ENCODE measurements at regions not wholly inside any gene's neighbourhood (a gene's known extent, or its start where the extent isn't known, plus 50 kb on each side); places are given as distances from the start of the nearest gene placed in this dataset.

GRCh38 chr15:92272106-92272505 is 121.6 kb upstream of the ST8SIA2 start:
- WGBS, result 86% methylated on average over 1 of the region's 1 CpG
- Histone ChIP-seq H3K9me3 (ENCODE audit: control insufficient read depth, low read length) (no peaks in the 10 kb centered on the region), H2BK15ac (ENCODE audit: low read depth, poor library complexity, severe bottlenecking) (no peak overlapping the region), H4K91ac (ENCODE audit: low read length) (no peak overlapping the region), H2BK12ac (ENCODE audit: low read length in 2 of 2) (no peak overlapping the region), H3K23ac (ENCODE audit: low read length in 2 of 2) (no peak overlapping the region), H3K14ac (ENCODE audit: low read length in 2 of 2) (no peak overlapping the region), H3K79me1 (replicated peaks; ENCODE audit: low read length, poor library complexity, severe bottlenecking) (no peaks in the 10 kb centered on the region), H3K27ac (ENCODE audit: low read length, poor library complexity, severe bottlenecking) (no peak overlapping the region), H3K9ac (ENCODE audit: low read length) (no peak overlapping the region), H2AK5ac (ENCODE audit: low read length, severe bottlenecking) (no peak overlapping the region), H3K4me2 (ENCODE audit: low read length, poor library complexity, severe bottlenecking) (no peak overlapping the region), H2AFZ (ENCODE audit: low read depth, low read length) (no peak overlapping the region), H4K8ac (ENCODE audit: low read length) (no peak overlapping the region), H3K4ac (ENCODE audit: low read depth in 1 of 2, low read length in 2 of 2) (no peak overlapping the region), H2BK120ac (ENCODE audit: low read depth, low read length) (no peak overlapping the region), H3K4me1 (ENCODE audit: control insufficient read depth, insufficient read depth, low read depth, low read length) (no peaks in the 10 kb centered on the region), H3K4me3 (ENCODE audit: insufficient read depth in 1 of 2, low read depth in 1 of 2, low read length in 2 of 2) (no peak overlapping the region), H3K27me3 (ENCODE audit: control insufficient read depth in 1 of 2, insufficient read depth in 1 of 2, low read length in 2 of 2) (peaks cover 0 to 19% of the 10 kb centered on the region in 2 experiments), H3K18ac (ENCODE audit: low read depth in 1 of 2, low read length in 2 of 2) (no peak overlapping the region), H2BK5ac (ENCODE audit: low read depth, low read length, poor library complexity, severe bottlenecking) (no peak overlapping the region), H3K36me3 (ENCODE audit: control insufficient read depth in 1 of 2, insufficient read depth in 2 of 2, low read depth in 1 of 2, low read length in 2 of 2) (no peaks in the 10 kb centered on the region)
- no peak for DNase-seq

- Histone ChIP-seq H2BK120ac (ENCODE audit: low read depth, low read length) (no peak overlapping the region), H2AFZ (ENCODE audit: low read depth, low read length) (no peak overlapping the region), H4K91ac (ENCODE audit: low read length) (no peak overlapping the region), H2BK15ac (ENCODE audit: low read depth, poor library complexity, severe bottlenecking) (no peak overlapping the region), H3K23ac (ENCODE audit: low read length in 2 of 2) (no peak overlapping the region), H4K8ac (ENCODE audit: low read length) (no peak overlapping the region), H2BK12ac (ENCODE audit: low read length in 2 of 2) (no peak overlapping the region), H3K9me3 (ENCODE audit: control insufficient read depth, low read length) (no peaks in the 10 kb centered on the region), H2AK5ac (ENCODE audit: low read length, severe bottlenecking) (no peak overlapping the region), H3K14ac (ENCODE audit: low read length in 2 of 2) (no peak overlapping the region), H3K4me3 (ENCODE audit: insufficient read depth in 1 of 2, low read depth in 1 of 2, low read length in 2 of 2) (no peak overlapping the region), H3K18ac (ENCODE audit: low read depth in 1 of 2, low read length in 2 of 2) (no peak overlapping the region), H3K4me1 (ENCODE audit: control insufficient read depth, insufficient read depth, low read depth, low read length) (no peaks in the 10 kb centered on the region), H3K4me2 (ENCODE audit: low read length, poor library complexity, severe bottlenecking) (no peak overlapping the region), H3K79me1 (replicated peaks; ENCODE audit: low read length, poor library complexity, severe bottlenecking) (no peaks in the 10 kb centered on the region), H3K27me3 (ENCODE audit: control insufficient read depth in 1 of 2, insufficient read depth in 1 of 2, low read length in 2 of 2) (peaks cover 0 to 13% of the 10 kb centered on the region in 2 experiments), H3K9ac (ENCODE audit: low read length) (no peak overlapping the region), H2BK5ac (ENCODE audit: low read depth, low read length, poor library complexity, severe bottlenecking) (no peak overlapping the region), H3K27ac (ENCODE audit: low read length, poor library complexity, severe bottlenecking) (no peak overlapping the region), H3K4ac (ENCODE audit: low read depth in 1 of 2, low read length in 2 of 2) (no peak overlapping the region), H3K36me3 (ENCODE audit: control insufficient read depth in 1 of 2, insufficient read depth in 2 of 2, low read depth in 1 of 2, low read length in 2 of 2) (no peaks in the 10 kb centered on the region)
- WGBS, result 77% methylated on average over 3 of the region's 3 CpGs
- no peak for DNase-seq
These were observed 120.4 kb upstream of the ST8SIA2 start for GRCh38 chr15:92273286-92273685.

GRCh38 chr15:92273723-92274122 is 120.0 kb upstream of the ST8SIA2 start:
- H3K18ac ChIP-seq (ENCODE audit: low read depth in 1 of 2, low read length in 2 of 2), result no peak overlapping the region
- no peaks in the 10 kb centered on the region for H3K79me1 ChIP-seq (replicated peaks; ENCODE audit: low read length, poor library complexity, severe bottlenecking)
- no peak overlapping the region for H4K91ac ChIP-seq (ENCODE audit: low read length)
- peaks cover 0 to 13% of the 10 kb centered on the region in 2 experiments for H3K27me3 ChIP-seq (ENCODE audit: control insufficient read depth in 1 of 2, insufficient read depth in 1 of 2, low read length in 2 of 2)
- H3K4ac ChIP-seq (ENCODE audit: low read depth in 1 of 2, low read length in 2 of 2), result no peak overlapping the region
- H3K9me3 ChIP-seq (ENCODE audit: control insufficient read depth, low read length), result no peaks in the 10 kb centered on the region
- no peak overlapping the region for H2AK5ac ChIP-seq (ENCODE audit: low read length, severe bottlenecking)
- H3K9ac ChIP-seq (ENCODE audit: low read length), result no peak overlapping the region
- no peaks in the 10 kb centered on the region for H3K36me3 ChIP-seq (ENCODE audit: control insufficient read depth in 1 of 2, insufficient read depth in 2 of 2, low read depth in 1 of 2, low read length in 2 of 2)
- H4K8ac ChIP-seq (ENCODE audit: low read length), result no peak overlapping the region
- H3K4me3 ChIP-seq (ENCODE audit: insufficient read depth in 1 of 2, low read depth in 1 of 2, low read length in 2 of 2), result no peak overlapping the region
- H3K23ac ChIP-seq (ENCODE audit: low read length in 2 of 2), result no peak overlapping the region
- no peak overlapping the region for H2AFZ ChIP-seq (ENCODE audit: low read depth, low read length)
- H2BK5ac ChIP-seq (ENCODE audit: low read depth, low read length, poor library complexity, severe bottlenecking), result no peak overlapping the region
- no peak overlapping the region for H3K27ac ChIP-seq (ENCODE audit: low read length, poor library complexity, severe bottlenecking)
- H3K4me2 ChIP-seq (ENCODE audit: low read length, poor library complexity, severe bottlenecking), result no peak overlapping the region
- no peaks in the 10 kb centered on the region for H3K4me1 ChIP-seq (ENCODE audit: control insufficient read depth, insufficient read depth, low read depth, low read length)
- no peak overlapping the region for H2BK120ac ChIP-seq (ENCODE audit: low read depth, low read length)
- DNase-seq, result no peak
- no peak overlapping the region for H3K14ac ChIP-seq (ENCODE audit: low read length in 2 of 2)
- 53% methylated on average over 6 of the region's 6 CpGs for WGBS
- H2BK15ac ChIP-seq (ENCODE audit: low read depth, poor library complexity, severe bottlenecking), result no peak overlapping the region
- no peak overlapping the region for H2BK12ac ChIP-seq (ENCODE audit: low read length in 2 of 2)

GRCh38 chr15:92277776-92278175 is 115.9 kb upstream of the ST8SIA2 start:
- no peaks in the 10 kb centered on the region for H3K79me1 ChIP-seq (replicated peaks; ENCODE audit: low read length, poor library complexity, severe bottlenecking)
- no peak overlapping the region for H4K8ac ChIP-seq (ENCODE audit: low read length)
- no peak overlapping the region for H3K4ac ChIP-seq (ENCODE audit: low read depth in 1 of 2, low read length in 2 of 2)
- H2AFZ ChIP-seq (ENCODE audit: low read depth, low read length), result no peak overlapping the region
- H4K91ac ChIP-seq (ENCODE audit: low read length), result no peak overlapping the region
- H2BK15ac ChIP-seq (ENCODE audit: low read depth, poor library complexity, severe bottlenecking), result no peak overlapping the region
- no peak overlapping the region for H2BK12ac ChIP-seq (ENCODE audit: low read length in 2 of 2)
- H2BK5ac ChIP-seq (ENCODE audit: low read depth, low read length, poor library complexity, severe bottlenecking), result no peak overlapping the region
- H3K4me2 ChIP-seq (ENCODE audit: low read length, poor library complexity, severe bottlenecking), result no peak overlapping the region
- no peak overlapping the region for H3K4me3 ChIP-seq (ENCODE audit: insufficient read depth in 1 of 2, low read depth in 1 of 2, low read length in 2 of 2)
- whole genome bisulfite sequencing, result 81% methylated on average over 1 of the region's 1 CpG
- no peak overlapping the region for H2AK5ac ChIP-seq (ENCODE audit: low read length, severe bottlenecking)
- H3K9ac ChIP-seq (ENCODE audit: low read length), result no peak overlapping the region
- H3K23ac ChIP-seq (ENCODE audit: low read length in 2 of 2), result no peak overlapping the region
- H3K27ac ChIP-seq (ENCODE audit: low read length, poor library complexity, severe bottlenecking), result no peak overlapping the region
- DNase-seq, result no peak
- no peaks in the 10 kb centered on the region for H3K36me3 ChIP-seq (ENCODE audit: control insufficient read depth in 1 of 2, insufficient read depth in 2 of 2, low read depth in 1 of 2, low read length in 2 of 2)
- no peaks in the 10 kb centered on the region for H3K4me1 ChIP-seq (ENCODE audit: control insufficient read depth, insufficient read depth, low read depth, low read length)
- no peak overlapping the region for H2BK120ac ChIP-seq (ENCODE audit: low read depth, low read length)
- H3K18ac ChIP-seq (ENCODE audit: low read depth in 1 of 2, low read length in 2 of 2), result no peak overlapping the region
- peaks cover 0 to 13% of the 10 kb centered on the region in 2 experiments for H3K27me3 ChIP-seq (ENCODE audit: control insufficient read depth in 1 of 2, insufficient read depth in 1 of 2, low read length in 2 of 2)
- no peaks in the 10 kb centered on the region for H3K9me3 ChIP-seq (ENCODE audit: control insufficient read depth, low read length)
- H3K14ac ChIP-seq (ENCODE audit: low read length in 2 of 2), result no peak overlapping the region

Measured in mesenchymal stem cell (in vitro differentiated cells and primary cell).